SJSA1 (cell line): ENCODE measurements at regions not wholly inside any gene's neighbourhood (a gene's known extent, or its start where the extent isn't known, plus 50 kb on each side); places are given as distances from the start of the nearest gene placed in this dataset.
"Not testable (repeated sequence)": the region's sequence is repeated elsewhere in the genome, so short reads cannot be mapped to it uniquely, and the experiment has no call there.

Source experiments
- DNase-seq, 2 experiments: peaks; one replicate each; pipeline ENCODE4 v3.0.0-alpha.2; 2015 to 2020; ENCODE audit warnings: low spot score in 2 of 2, low read depth in 1 of 2
- H3K27ac ChIP-seq: fragments of 250-450 bp; sonication (Bioruptor Pico); 2 replicates; pipeline ENCODE4 v1.5.1; 2020; ENCODE audit warnings: mild to moderate bottlenecking, moderate library complexity
- H3K27me3 ChIP-seq: fragments of 250-450 bp; sonication (Bioruptor Pico); replicated peaks from 2 replicates; pipeline ENCODE4 v1.5.1; 2020; ENCODE audit warnings: mild to moderate bottlenecking, moderate library complexity
- H3K36me3 ChIP-seq: fragments of 250-450 bp; sonication (Bioruptor Pico); 2 replicates; pipeline ENCODE4 v1.5.1; 2020; ENCODE audit warnings: mild to moderate bottlenecking
- H3K4me1 ChIP-seq: fragments of 250-450 bp; sonication (Bioruptor Pico); replicated peaks from 2 replicates; pipeline ENCODE4 v1.6.1; 2021; ENCODE audit warnings: mild to moderate bottlenecking
- H3K4me3 ChIP-seq: fragments of 250-450 bp; sonication (Bioruptor Pico); 2 replicates; pipeline ENCODE4 v1.5.1; 2020; ENCODE audit warnings: mild to moderate bottlenecking
- H3K9me3 ChIP-seq: fragments of 250-450 bp; sonication (Bioruptor Pico); replicated peaks from 2 replicates; pipeline ENCODE4 v1.5.1; 2020; ENCODE audit warnings: mild to moderate bottlenecking

- DNase-seq, H3K36me3 ChIP-seq: not testable (repeated sequence)
Observed at GRCh38 chr9:26613851-26614350, 278.7 kb downstream of the CAAP1 start.

GRCh38 chr9:26612211-26612610 lies 280.4 kb downstream of the CAAP1 start:
- Histone ChIP-seq H3K36me3 (no peaks in the 10 kb centered on the region), H3K9me3 (no peaks in the 10 kb centered on the region), H3K4me1 (no peaks in the 10 kb centered on the region), H3K27ac (no peak overlapping the region), H3K27me3 (no peaks in the 10 kb centered on the region), H3K4me3 (no peak overlapping the region)
- no peak for DNase-seq

More at GRCh38 chr9:26613851-26614350, 278.7 kb downstream of the CAAP1 start:
- not testable (repeated sequence) for H3K27me3 ChIP-seq, H3K9me3 ChIP-seq, H3K4me1 ChIP-seq, H3K4me3 ChIP-seq, H3K27ac ChIP-seq

DNA sequence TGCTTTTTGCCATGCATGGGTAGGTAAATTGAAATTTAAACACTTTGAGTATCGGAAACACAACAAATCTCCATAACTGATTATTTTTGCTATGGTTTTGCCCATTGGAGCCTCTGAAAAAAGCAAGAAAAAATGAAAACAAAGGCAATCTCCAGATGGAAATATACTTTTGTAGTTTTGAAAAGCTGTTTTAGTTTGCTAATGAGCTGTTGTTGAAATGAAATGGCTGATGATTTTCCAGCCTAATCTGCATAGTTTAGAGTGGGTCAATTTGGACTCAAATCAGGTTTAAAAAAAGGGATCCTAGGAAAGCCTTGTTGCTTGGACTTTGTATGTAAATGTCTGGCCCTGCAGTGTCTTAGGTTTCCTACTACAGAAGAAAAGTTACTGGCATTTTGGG lies 285.8 kb downstream of the CAAP1 start:
- no peaks in the 10 kb centered on the region for H3K27me3 ChIP-seq
- H3K27ac ChIP-seq: no peak overlapping the region
- H3K4me3 ChIP-seq: no peak overlapping the region
- no peaks in the 10 kb centered on the region for H3K36me3 ChIP-seq
- H3K4me1 ChIP-seq: no peaks in the 10 kb centered on the region
- DNase-seq: no peak
- no peaks in the 10 kb centered on the region for H3K9me3 ChIP-seq

DNA sequence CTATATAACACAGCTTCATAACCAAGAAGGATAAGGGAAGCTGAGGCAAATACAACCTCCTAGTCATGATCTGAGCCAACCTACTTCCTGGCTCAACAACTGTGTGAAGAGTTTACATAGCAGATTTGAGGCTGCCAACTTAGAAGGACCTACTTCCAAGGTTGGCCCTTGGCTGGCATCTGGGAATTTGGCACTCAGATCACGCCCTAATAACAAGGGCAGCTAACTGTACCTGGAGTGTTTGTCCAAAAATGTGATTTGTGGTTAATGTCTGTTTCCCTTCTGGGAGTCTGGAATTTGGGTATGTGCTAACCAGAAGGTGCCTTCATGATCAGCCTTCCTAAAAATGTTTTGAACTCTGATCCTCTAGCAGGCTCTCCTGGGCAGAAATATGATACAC lies 287.2 kb downstream of the CAAP1 start:
- Histone ChIP-seq H3K27me3 (no peaks in the 10 kb centered on the region), H3K4me3 (no peak overlapping the region), H3K9me3 (no peaks in the 10 kb centered on the region), H3K4me1 (no peaks in the 10 kb centered on the region), H3K36me3 (no peaks in the 10 kb centered on the region), H3K27ac (no peak overlapping the region)
- DNase-seq: no peak

DNA sequence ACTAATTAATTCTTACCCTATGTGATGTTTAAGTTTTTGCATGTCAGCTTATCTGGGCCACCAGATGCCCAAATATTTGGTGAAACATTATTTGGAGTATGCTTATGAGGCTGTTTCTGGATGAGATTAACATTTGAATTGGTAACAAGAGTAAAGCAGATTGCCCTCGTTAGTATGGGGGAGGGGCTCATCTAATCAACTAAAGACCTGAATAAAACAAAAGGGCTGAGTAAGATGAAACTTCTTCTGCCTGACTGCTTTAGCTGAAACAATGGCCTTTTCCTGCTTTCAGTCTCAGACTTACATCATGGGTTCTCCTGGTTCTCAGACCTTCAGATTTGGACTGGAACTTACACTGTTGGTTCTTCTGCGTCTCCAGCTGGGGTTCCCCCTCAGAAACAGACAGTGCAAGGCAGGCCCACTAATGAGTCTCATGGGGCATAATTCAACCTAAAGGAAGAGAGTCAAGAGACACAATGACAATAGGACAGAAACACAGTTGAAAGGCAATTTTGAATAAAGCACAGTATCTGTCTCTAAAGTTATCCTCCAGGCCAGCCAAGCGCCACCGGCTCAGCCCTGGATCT lies 288.4 kb downstream of the CAAP1 start:
- no peaks in the 10 kb centered on the region for H3K27me3 ChIP-seq
- DNase-seq: no peak
- H3K4me1 ChIP-seq: no peaks in the 10 kb centered on the region

DNA sequence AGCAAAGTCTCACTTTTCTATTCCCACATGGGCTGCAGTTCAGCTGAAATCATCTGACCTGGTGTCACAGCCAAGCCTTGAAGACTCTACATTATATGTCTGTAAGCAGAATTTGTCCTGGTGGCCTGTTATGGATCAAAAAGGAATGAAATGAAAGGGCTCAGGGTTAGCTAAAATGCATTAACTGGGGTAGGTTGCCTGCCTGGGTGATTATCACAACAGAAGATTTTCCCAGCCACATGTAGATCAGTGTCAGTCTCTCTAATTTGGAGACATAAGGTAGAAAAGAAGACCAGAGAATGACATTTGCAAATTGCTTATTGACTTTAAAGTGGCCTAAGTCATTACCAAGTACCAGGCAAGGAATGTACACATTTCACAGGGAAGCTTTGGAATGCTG lies 289.0 kb downstream of the CAAP1 start:
- no peaks in the 10 kb centered on the region for H3K36me3 ChIP-seq
- no peaks in the 10 kb centered on the region for H3K27me3 ChIP-seq
- no peaks in the 10 kb centered on the region for H3K4me1 ChIP-seq
- H3K4me3 ChIP-seq: no peak overlapping the region
- H3K9me3 ChIP-seq: no peaks in the 10 kb centered on the region
- no peak overlapping the region for H3K27ac ChIP-seq
- no peak for DNase-seq

More for the DNA sequence above, 288.4 kb downstream of the CAAP1 start:
- H3K9me3 ChIP-seq: no peaks in the 10 kb centered on the region
- H3K27ac ChIP-seq: no peak overlapping the region
- no peaks in the 10 kb centered on the region for H3K36me3 ChIP-seq
- H3K4me3 ChIP-seq: no peak overlapping the region

- DNase-seq: no peak
- Histone ChIP-seq H3K4me3 (no peak overlapping the region), H3K9me3 (no peaks in the 10 kb centered on the region), H3K27ac (no peak overlapping the region), H3K4me1 (no peaks in the 10 kb centered on the region), H3K36me3 (no peaks in the 10 kb centered on the region), H3K27me3 (no peaks in the 10 kb centered on the region)
Observed at GRCh38 chr9:26597542-26598149, 295.0 kb downstream of the CAAP1 start.

DNA sequence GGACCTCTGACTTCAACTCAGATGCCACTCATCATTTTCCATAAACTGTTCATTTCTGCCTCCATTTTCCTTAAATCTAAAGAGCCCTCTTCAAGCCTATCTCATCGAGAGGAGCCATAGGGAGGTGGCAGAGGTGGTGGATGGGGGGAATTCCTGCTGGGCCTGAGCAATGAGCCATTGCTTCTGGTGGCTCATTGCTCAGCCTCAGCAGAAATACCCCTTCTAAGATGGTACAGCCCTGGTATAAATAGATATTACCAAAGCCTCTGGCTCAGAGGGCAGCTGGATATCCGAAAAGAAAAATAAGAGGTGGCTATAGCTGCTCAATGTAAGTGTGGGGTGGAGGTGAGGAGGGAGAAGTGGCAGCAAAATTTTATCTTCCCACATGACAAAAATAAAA lies 313.5 kb downstream of the CAAP1 start:
- Histone ChIP-seq H3K9me3 (no peaks in the 10 kb centered on the region), H3K27me3 (no peaks in the 10 kb centered on the region), H3K36me3 (no peaks in the 10 kb centered on the region), H3K4me3 (no peak overlapping the region), H3K4me1 (no peaks in the 10 kb centered on the region), H3K27ac (no peak overlapping the region)
- no peak for DNase-seq

GRCh38 chr9:26574898-26575440 lies 317.6 kb downstream of the CAAP1 start:
- no peak overlapping the region for H3K27ac ChIP-seq
- no peaks in the 10 kb centered on the region for H3K27me3 ChIP-seq
- no peaks in the 10 kb centered on the region for H3K4me1 ChIP-seq
- no peaks in the 10 kb centered on the region for H3K36me3 ChIP-seq
- DNase-seq: no peak
- H3K9me3 ChIP-seq: no peaks in the 10 kb centered on the region
- H3K4me3 ChIP-seq: no peak overlapping the region

DNA sequence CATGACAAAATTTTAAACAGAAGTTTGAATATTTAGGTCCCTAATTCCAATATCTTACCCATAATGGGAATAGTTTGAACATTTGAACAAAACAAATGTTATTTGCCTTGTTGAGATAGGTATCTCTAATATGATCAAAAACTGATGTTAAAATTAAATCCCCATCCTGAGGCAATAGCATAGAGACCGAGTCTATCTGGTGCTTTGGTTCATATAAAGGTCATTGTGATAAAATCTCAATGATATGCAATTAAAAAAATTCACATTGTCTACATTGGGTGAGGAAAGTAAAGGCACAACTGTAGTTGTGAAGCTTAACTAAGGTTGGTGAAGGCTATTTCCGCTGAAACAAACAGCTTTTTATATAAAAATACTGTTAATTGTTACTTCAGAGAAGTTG lies 318.3 kb downstream of the CAAP1 start:
- H3K27me3 ChIP-seq: no peaks in the 10 kb centered on the region
- no peak for DNase-seq
- no peak overlapping the region for H3K27ac ChIP-seq
- H3K9me3 ChIP-seq: no peaks in the 10 kb centered on the region
- no peak overlapping the region for H3K4me3 ChIP-seq
- no peaks in the 10 kb centered on the region for H3K36me3 ChIP-seq
- no peaks in the 10 kb centered on the region for H3K4me1 ChIP-seq

- no peaks in the 10 kb centered on the region for H3K4me1 ChIP-seq
- H3K27me3 ChIP-seq: no peaks in the 10 kb centered on the region
- DNase-seq: no peak
- H3K9me3 ChIP-seq: no peaks in the 10 kb centered on the region
- H3K27ac ChIP-seq: no peak overlapping the region
- no peaks in the 10 kb centered on the region for H3K36me3 ChIP-seq
- H3K4me3 ChIP-seq: no peak overlapping the region
Observed at GRCh38 chr9:26567976-26568375, 324.6 kb downstream of the CAAP1 start.

DNA sequence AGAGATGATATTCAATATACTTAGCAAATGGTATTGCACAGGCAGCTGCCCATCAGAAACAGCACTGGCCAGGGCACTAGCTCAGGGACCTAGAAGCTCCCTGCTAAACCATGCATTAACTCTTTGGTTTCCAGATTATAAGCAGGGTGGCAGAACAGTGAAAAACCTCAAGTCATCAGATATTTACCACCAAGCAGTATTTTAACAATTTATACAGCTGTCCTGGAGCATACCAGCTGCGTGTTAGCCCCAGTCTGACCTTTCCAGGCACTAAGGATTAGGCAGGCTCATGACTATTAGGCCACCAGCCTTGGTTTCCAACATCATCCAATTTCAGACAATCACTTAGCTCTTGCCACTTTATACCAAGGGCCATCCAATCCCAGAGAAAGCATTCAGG lies 326.5 kb downstream of the CAAP1 start:
- DNase-seq: no peak
- Histone ChIP-seq H3K36me3 (no peaks in the 10 kb centered on the region), H3K4me1 (no peaks in the 10 kb centered on the region), H3K27ac (no peak overlapping the region), H3K4me3 (no peak overlapping the region), H3K9me3 (no peaks in the 10 kb centered on the region), H3K27me3 (no peaks in the 10 kb centered on the region)

GRCh38 chr9:26565118-26565517 lies 327.5 kb downstream of the CAAP1 start:
- no peak overlapping the region for H3K27ac ChIP-seq
- no peaks in the 10 kb centered on the region for H3K27me3 ChIP-seq
- no peaks in the 10 kb centered on the region for H3K36me3 ChIP-seq
- no peak for DNase-seq
- H3K9me3 ChIP-seq: no peaks in the 10 kb centered on the region
- H3K4me1 ChIP-seq: no peaks in the 10 kb centered on the region
- no peak overlapping the region for H3K4me3 ChIP-seq

DNA sequence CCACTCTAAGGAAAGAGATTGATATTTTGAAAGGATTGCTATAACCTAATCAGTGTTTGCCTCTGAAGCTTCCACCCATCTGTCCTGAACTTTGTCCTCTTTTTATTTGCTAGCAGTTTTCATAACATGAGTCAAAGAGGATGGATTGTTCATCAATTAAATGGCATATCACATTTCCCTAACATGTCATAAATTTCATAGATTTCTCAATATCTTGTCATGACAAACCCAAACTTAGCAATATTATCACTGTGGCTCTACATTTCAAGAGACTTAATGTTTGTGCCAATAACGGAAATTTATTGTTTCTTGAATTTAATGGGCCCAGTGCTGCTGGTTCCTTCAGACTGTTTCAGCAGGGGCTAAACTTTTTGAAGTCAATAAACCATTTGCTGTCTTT lies 330.3 kb downstream of the CAAP1 start:
- Histone ChIP-seq H3K9me3 (no peaks in the 10 kb centered on the region), H3K27ac (no peak overlapping the region), H3K36me3 (no peaks in the 10 kb centered on the region), H3K4me1 (no peaks in the 10 kb centered on the region), H3K27me3 (no peaks in the 10 kb centered on the region), H3K4me3 (no peak overlapping the region)
- DNase-seq: no peak
